T-helper 17 cell (primary cell): ENCODE measurements at regions not wholly inside any gene's neighbourhood (a gene's known extent, or its start where the extent isn't known, plus 50 kb on each side); places are given as distances from the start of the nearest gene placed in this dataset.

Source experiments
- ATAC-seq: fragments of 150-1000 bp; cut with Tn5 transposase; 2 replicates; pipeline ENCODE4 v1.10.0; 2021; ENCODE audit warnings: mild to moderate bottlenecking, moderate library complexity
- DNase-seq, 3 donors: peaks; one replicate each; pipeline versions ENCODE4 v3.0.0 to v3.0.0-alpha.2; 2020 to 2021
- H3K9me3 ChIP-seq: one replicate; pipeline ENCODE4 v1.7.0; 2013; ENCODE audit warnings: low read length, mild to moderate bottlenecking; ENCODE audit not compliant: control insufficient read depth, poor library complexity, severe bottlenecking
- H3K27ac Mint-ChIP-seq: one replicate; pipeline ENCODE4 v1.8.0; 2022; ENCODE audit warnings: mild to moderate bottlenecking, moderate library complexity, mixed read lengths
- H3K27me3 Mint-ChIP-seq: one replicate; pipeline ENCODE4 v1.8.0; 2022; ENCODE audit warnings: mixed read lengths
- H3K36me3 Mint-ChIP-seq: one replicate; pipeline ENCODE4 v1.8.0; 2022; ENCODE audit warnings: low read depth, mixed read lengths
- H3K4me1 Mint-ChIP-seq: one replicate; pipeline ENCODE4 v1.8.0; 2022; ENCODE audit warnings: mild to moderate bottlenecking, mixed read lengths
- H3K4me3 Mint-ChIP-seq: one replicate; pipeline ENCODE4 v1.8.0; 2022; ENCODE audit warnings: mild to moderate bottlenecking, moderate library complexity, mixed read lengths

DNA sequence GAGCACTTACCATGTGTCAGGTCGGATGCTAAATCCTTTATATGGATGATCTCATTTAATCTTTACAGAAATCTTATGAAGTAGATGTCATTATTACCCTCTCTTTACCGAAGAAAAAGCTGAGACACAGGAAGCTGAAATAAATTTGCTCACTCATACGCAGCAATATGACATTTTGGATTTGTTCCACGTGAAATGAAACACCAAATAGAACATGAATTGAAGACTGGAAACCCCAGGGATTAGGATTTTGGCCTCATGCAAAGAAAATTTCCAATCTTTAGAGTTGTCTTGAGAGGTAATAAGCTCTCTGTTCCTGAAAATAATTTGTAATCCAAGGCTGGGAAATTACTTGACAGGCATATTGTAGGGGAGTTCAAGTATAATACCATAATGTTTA, 354.4 kb upstream of the CLNK start:
- ATAC-seq, result no peak

DNA sequence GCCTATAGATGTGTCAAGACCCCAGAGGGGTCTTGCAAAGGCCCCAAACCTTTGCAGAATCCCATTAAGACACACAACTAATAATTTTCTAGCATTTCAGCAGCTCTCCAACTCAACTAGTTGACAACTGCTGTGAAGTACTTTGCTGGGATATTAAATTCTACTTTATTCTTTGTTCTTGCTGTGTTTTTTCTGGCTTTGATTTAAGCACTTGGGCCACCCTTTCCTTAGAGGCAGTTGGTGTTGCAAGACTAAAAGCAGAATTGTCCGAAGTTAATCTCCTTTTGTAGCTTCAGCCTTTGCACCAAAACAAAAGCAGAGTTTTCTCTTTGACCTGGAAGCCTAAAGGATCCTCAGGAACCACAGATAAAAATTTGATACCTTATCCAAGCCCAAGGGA, 353.1 kb upstream of the CLNK start:
- H3K36me3 Mint-ChIP-seq, result no peaks in the 10 kb centered on the region
- H3K4me3 Mint-ChIP-seq, result no peak overlapping the region
- DNase-seq (no peak), ATAC-seq (no peak)
- H3K9me3 ChIP-seq, result no peaks in the 10 kb centered on the region
- no peaks in the 10 kb centered on the region for H3K27me3 Mint-ChIP-seq
- H3K4me1 Mint-ChIP-seq, result no peaks in the 10 kb centered on the region
- no peak overlapping the region for H3K27ac Mint-ChIP-seq

More for the DNA sequence above, 354.4 kb upstream of the CLNK start:
- Mint-ChIP-seq H3K27me3 (no peaks in the 10 kb centered on the region), H3K4me3 (no peak overlapping the region), H3K4me1 (no peaks in the 10 kb centered on the region), H3K36me3 (no peaks in the 10 kb centered on the region), H3K27ac (no peak overlapping the region)
- no peak for DNase-seq
- H3K9me3 ChIP-seq, result no peaks in the 10 kb centered on the region

DNA sequence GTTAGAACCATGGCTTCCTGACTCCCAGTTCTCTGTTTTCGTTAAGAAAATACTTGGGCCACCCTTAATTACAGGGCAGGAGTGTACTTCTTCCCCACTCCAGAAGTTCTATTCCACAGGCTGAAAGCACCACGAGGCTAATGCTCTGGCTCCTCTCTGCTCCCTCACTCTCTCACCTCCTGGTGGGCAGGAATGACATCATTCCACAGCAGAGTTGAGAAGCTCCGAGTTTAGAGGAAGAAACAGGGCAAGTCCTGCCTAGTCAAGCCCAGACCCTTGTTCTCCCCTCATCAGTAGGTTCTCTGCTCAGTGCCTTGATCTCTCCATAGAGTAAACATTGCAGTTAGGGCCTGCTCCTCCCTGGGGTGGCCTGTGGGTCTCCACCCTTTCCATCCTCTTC, 343.8 kb upstream of the CLNK start:
- Mint-ChIP-seq H3K4me3 (no peak overlapping the region), H3K27ac (no peak overlapping the region), H3K4me1 (no peaks in the 10 kb centered on the region), H3K27me3 (no peaks in the 10 kb centered on the region), H3K36me3 (peaks cover 3% of the 10 kb centered on the region)
- H3K9me3 ChIP-seq, result no peaks in the 10 kb centered on the region
- DNase-seq, result no peak
- ATAC-seq, result no peak

DNA sequence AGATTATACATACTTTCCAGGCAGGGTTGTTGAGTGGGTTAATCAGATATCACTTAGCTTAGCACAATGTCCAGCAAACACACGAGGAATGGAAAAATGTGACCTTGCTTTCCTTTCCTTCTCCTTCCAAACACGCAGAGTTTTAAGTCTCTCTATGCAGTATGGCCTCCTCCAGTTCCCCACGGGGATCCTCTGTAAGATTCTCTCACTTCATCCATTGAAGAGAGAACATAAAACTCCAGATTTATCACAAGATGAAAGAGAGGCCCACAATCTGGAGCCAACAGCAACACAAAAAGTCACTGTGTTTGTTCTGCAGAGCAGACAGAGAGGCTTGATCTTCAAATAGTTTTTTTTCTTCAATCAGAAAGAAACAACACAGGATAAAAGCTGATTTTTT, 336.8 kb upstream of the CLNK start:
- no peak for ATAC-seq
- Mint-ChIP-seq H3K4me3 (no peak overlapping the region), H3K27me3 (no peaks in the 10 kb centered on the region), H3K27ac (no peak overlapping the region), H3K36me3 (peaks cover 3% of the 10 kb centered on the region), H3K4me1 (no peaks in the 10 kb centered on the region)
- DNase-seq, result no peak
- H3K9me3 ChIP-seq, result no peaks in the 10 kb centered on the region

DNA sequence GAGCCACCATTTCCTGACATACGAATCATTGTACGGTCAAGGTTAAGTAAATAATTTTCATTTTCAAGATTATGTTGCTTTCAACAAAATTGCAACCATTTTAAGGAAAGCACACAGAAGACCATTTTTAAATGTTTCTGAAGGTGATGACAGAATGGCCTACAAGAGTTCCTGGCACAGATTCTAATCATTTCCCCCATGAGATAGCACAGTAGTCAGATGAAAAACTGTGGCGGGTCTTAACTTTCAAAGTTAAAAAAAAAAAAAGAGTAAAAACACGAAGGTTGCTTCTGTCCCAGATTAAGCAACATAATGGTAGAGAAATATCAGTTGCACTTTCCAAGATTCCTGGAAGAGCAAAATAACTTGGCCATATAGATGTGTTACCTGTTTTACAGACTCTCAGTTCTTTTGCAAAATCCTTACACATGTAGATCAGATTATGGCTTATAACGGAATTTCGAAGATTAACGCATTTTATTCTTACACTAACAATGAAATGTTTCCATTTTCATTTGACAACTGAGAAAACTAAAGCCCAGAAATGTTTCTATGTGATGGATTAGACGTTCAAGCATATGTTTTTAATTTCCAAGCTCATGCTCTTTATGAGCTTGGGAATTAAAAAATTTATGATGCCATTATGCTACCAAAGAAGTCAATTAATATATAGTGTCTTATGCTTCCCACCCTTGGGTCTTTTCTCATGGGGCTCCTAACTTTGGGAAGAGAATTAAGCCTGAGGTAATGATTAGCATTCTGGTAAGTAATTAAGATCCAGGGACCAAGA, 335.1 kb upstream of the CLNK start:
- H3K36me3 Mint-ChIP-seq, result no peaks in the 10 kb centered on the region
- H3K4me3 Mint-ChIP-seq, result no peak overlapping the region
- H3K27ac Mint-ChIP-seq, result no peak overlapping the region
- no peaks in the 10 kb centered on the region for H3K9me3 ChIP-seq
- DNase-seq (no peak), ATAC-seq (no peak)
- no peaks in the 10 kb centered on the region for H3K4me1 Mint-ChIP-seq
- no peaks in the 10 kb centered on the region for H3K27me3 Mint-ChIP-seq

DNA sequence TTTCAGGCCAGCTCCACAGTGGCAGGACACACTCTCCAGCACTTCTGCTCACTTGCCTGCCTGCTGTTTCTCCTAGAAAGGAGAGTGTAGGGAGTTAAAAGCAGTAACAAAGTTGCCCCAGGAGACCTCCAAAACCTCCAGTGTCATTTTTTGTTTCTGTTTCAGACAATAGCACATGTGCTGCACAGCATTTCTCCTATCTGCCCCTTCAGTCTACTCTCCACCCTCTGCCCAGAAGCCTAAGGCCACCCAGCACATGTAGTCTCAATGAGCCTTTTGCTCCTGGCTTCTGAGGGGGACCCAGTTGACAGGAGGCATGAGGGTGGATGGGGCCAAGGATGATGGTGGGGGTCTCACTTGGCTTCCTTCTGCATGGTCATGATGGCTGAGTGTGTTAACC, 329.6 kb upstream of the CLNK start:
- DNase-seq (no peak), ATAC-seq (no peak)
- H3K27me3 Mint-ChIP-seq, result no peaks in the 10 kb centered on the region
- H3K4me1 Mint-ChIP-seq, result no peaks in the 10 kb centered on the region
- H3K36me3 Mint-ChIP-seq, result no peaks in the 10 kb centered on the region
- no peaks in the 10 kb centered on the region for H3K9me3 ChIP-seq
- no peak overlapping the region for H3K4me3 Mint-ChIP-seq
- H3K27ac Mint-ChIP-seq, result no peak overlapping the region

DNA sequence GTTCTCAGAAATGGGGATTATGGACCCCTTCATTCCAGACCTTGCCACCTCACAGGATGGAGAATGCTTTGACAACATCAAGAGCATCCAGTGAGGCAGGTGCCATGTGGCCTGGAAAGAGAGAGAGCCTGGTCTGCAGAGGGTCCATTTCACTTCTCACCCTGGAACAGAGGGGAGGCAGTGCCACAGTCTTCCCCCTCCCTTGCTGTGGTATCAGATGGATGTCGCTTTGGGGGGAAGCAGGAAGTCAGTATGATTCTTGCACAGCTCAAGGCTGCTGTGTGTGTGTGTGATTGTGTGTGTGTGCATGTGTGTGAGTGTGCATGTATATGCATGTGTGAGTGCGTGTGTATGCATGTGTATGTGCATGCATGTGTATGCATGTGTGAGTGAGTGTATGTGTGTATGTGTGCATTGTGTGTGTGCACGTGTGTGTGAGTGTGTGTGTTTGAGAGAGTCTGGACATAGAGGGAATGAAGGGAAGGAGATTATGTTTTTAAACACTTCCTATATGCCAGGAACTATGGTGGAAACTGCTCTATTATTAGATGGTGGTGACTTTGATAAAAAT, 328.6 kb upstream of the CLNK start:
- no peaks in the 10 kb centered on the region for H3K9me3 ChIP-seq
- H3K4me3 Mint-ChIP-seq, result no peak overlapping the region
- no peaks in the 10 kb centered on the region for H3K4me1 Mint-ChIP-seq
- DNase-seq, result no peak
- H3K27ac Mint-ChIP-seq, result no peak overlapping the region
- no peaks in the 10 kb centered on the region for H3K27me3 Mint-ChIP-seq
- H3K36me3 Mint-ChIP-seq, result no peaks in the 10 kb centered on the region
- ATAC-seq, result no peak

DNA sequence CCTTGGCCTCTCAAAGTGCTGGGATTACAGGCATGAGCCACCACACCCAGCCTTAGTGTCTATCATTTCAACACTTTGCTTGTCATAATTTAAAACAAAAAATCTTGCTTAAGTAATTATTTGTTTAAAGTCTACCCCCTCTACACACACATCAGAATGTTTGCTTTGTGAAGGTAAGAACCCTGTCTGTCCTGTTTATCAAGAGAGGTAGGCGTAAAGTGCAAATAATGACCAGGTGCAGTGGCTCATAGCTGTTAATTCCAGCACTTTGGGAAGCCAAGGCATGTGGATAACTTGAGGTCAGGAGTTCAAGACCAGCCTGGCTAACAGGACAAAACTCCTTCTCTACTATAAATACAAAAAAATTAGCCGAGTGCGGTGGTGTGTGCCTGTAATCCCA, 326.7 kb upstream of the CLNK start:
- no peaks in the 10 kb centered on the region for H3K27me3 Mint-ChIP-seq
- H3K27ac Mint-ChIP-seq, result no peak overlapping the region
- H3K9me3 ChIP-seq, result no peaks in the 10 kb centered on the region
- H3K4me3 Mint-ChIP-seq, result no peak overlapping the region
- DNase-seq (no peak), ATAC-seq (no peak)
- no peaks in the 10 kb centered on the region for H3K36me3 Mint-ChIP-seq
- H3K4me1 Mint-ChIP-seq, result no peaks in the 10 kb centered on the region

DNA sequence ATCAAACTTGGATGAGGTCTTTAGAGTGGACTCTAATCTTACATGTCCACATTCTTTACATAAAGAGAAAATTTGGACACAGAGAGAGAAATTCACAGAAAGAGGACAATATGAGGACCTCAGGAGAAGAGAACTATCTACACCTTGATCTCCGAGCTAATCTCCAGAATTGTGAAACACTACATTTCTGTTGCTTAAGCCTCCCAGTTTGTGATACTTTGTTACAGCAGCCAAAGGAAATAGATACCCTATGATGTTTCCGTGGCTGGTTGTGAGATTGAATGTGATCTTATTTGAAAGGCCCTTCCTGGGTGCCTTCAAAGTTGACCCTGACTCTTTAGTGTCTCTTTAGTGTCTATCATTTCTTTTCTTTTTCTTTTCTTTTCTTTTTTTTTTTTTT, 326.1 kb upstream of the CLNK start:
- no peak overlapping the region for H3K4me3 Mint-ChIP-seq
- ATAC-seq (no peak), DNase-seq (no peak)
- no peaks in the 10 kb centered on the region for H3K27me3 Mint-ChIP-seq
- H3K4me1 Mint-ChIP-seq, result no peaks in the 10 kb centered on the region
- no peaks in the 10 kb centered on the region for H3K36me3 Mint-ChIP-seq
- no peaks in the 10 kb centered on the region for H3K9me3 ChIP-seq
- H3K27ac Mint-ChIP-seq, result no peak overlapping the region

DNA sequence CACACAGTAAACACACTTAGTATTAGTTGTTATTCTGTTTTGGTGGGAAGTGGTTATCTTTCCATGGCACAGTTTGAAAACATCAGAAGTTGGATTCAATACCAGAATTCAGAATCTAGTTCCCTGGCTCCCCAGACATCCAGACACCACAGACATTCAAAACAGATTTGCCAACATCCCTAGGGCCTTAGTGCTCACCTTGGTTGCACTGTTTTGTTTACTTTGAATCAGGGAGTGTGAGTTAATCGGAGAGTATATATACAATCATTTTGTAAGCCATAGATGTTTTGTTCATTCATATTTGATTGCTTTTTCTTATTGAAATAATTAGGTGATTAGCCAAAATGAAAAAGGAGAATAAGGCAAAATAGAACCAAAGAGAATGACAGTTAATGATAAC, 324.7 kb upstream of the CLNK start:
- H3K36me3 Mint-ChIP-seq, result no peaks in the 10 kb centered on the region
- no peak for DNase-seq
- ATAC-seq, result no peak
- H3K27me3 Mint-ChIP-seq, result no peaks in the 10 kb centered on the region
- no peak overlapping the region for H3K4me3 Mint-ChIP-seq
- no peaks in the 10 kb centered on the region for H3K9me3 ChIP-seq
- H3K27ac Mint-ChIP-seq, result no peak overlapping the region
- no peaks in the 10 kb centered on the region for H3K4me1 Mint-ChIP-seq

DNA sequence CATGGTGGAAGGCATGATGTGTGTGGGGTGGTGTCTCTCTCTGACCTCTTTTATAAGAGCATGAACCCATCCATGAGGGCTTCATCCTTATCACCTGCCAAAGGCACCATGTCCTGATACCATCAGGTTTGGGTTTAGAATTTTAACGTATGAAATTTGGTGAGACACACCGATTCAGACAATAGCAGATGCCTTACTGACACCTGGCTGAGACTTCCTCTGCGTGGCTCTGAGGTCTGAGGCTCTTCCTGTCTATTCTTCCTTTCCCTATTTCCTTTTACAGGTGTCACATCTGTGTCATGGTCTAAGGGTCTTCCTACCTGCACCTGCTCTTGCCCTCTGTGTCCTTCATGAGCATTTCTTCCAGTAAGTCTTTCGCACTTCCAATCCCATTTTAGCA, 320.7 kb upstream of the CLNK start:
- no peak for ATAC-seq
- Mint-ChIP-seq H3K4me1 (no peaks in the 10 kb centered on the region), H3K27me3 (no peaks in the 10 kb centered on the region), H3K27ac (no peak overlapping the region), H3K36me3 (no peaks in the 10 kb centered on the region), H3K4me3 (no peak overlapping the region)
- DNase-seq, result no peak
- no peaks in the 10 kb centered on the region for H3K9me3 ChIP-seq

DNA sequence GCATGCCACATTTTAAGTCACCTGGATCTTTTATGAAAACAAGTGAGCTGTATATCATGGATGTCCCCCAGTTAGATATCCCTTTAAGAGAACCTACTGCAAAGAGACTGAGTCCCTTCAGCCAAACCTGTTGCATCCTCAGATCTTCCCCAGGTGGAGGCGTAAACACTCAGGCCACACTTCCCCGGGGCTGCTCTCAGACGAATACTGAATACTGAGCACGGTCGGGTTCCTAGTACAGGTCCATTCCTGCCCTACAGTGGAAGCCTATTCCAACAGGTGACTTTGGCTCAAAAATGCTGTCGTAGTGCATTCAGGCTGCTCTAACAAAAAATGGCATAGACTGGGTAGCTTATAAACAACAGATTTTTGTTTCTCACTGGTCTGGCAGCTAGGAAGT, 320.2 kb upstream of the CLNK start:
- no peaks in the 10 kb centered on the region for H3K27me3 Mint-ChIP-seq
- H3K9me3 ChIP-seq, result no peaks in the 10 kb centered on the region
- H3K36me3 Mint-ChIP-seq, result no peaks in the 10 kb centered on the region
- no peak overlapping the region for H3K27ac Mint-ChIP-seq
- H3K4me1 Mint-ChIP-seq, result no peaks in the 10 kb centered on the region
- no peak overlapping the region for H3K4me3 Mint-ChIP-seq
- ATAC-seq (no peak), DNase-seq (no peak)

DNA sequence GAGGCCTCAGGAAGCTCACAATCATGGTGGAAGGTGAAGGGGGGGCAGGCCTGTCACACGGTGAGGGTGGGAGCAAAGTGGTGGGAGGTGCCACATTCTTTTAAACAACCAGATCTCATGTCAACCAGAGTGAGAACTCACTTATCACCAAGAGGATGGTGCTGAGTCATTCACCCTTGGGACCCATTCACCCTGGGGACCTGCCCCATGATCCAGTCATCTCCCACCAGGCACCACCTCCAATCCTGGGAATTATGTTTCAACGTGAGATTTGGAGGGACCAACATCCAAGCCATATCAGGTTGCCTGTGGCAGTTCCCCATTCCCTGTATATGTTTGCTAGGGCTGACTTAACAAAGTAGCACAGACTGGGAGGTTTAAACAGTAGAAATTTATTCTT, 318.4 kb upstream of the CLNK start:
- Mint-ChIP-seq H3K27ac (no peak overlapping the region), H3K27me3 (no peaks in the 10 kb centered on the region), H3K4me1 (no peaks in the 10 kb centered on the region), H3K36me3 (no peaks in the 10 kb centered on the region), H3K4me3 (no peak overlapping the region)
- ATAC-seq (no peak), DNase-seq (no peak)
- H3K9me3 ChIP-seq, result no peaks in the 10 kb centered on the region

DNA sequence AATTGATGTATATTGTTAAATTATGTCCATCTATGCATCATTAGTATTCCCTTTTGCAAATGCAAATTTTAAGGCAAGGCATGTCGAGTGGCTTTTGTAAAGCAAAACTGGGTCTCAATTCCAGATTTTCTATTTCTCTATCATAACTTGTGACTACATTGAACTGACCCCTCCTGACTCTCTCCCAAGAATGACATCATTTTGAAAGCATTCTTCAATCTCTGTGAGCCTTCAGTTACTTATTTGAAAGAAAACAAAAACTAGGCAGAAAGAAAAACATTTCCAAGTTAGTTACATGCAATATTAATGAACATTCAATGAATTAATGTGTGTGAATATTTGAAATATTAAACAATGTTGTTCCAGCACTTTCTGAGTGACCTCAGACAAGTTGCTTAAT, 314.3 kb upstream of the CLNK start:
- Mint-ChIP-seq H3K4me3 (no peak overlapping the region), H3K27me3 (no peaks in the 10 kb centered on the region), H3K4me1 (no peaks in the 10 kb centered on the region), H3K36me3 (no peaks in the 10 kb centered on the region), H3K27ac (no peak overlapping the region)
- H3K9me3 ChIP-seq, result no peaks in the 10 kb centered on the region
- no peak for ATAC-seq
- DNase-seq, result no peak
